Panc1 (cell line): ENCODE measurements at regions not wholly inside any gene's neighbourhood (a gene's known extent, or its start where the extent isn't known, plus 50 kb on each side); places are given as distances from the start of the nearest gene placed in this dataset.

Experiments
- ATAC-seq: fragments of 200-7000 bp; cut with Tn5 transposase; 2 replicates; pipeline ENCODE4 v1.9.1; 2020; ENCODE audit warnings: mild to moderate bottlenecking, moderate library complexity
- BruUV-seq: library from RNA; stranded (reverse); fragments of 400-500 nt; replicated peaks from 2 replicates; lab custom pipeline; 2021; lab: Mats Ljungman, UMichigan
- CTCF ChIA-PET: fragments of 300-600 bp; sonication (Branson Sonifier 250); formaldehyde crosslinking; loops from one replicate; lab custom pipeline; 2022; ENCODE audit warnings: antibody characterized with exemption; lab: Charles Lee
- POLR2A ChIA-PET: fragments of 300-600 bp; sonication (Branson Sonifier 250); formaldehyde crosslinking; loops from one replicate; lab custom pipeline; 2022; ENCODE audit warnings: antibody characterized with exemption; lab: Charles Lee
- DNase-seq: peaks from one replicate; pipeline ENCODE4 v3.0.0-alpha.2; 2010; ENCODE audit warnings: low read depth, low spot score
- H3K27ac ChIP-seq: 2 replicates; pipeline ENCODE4 v1.5.1; 2011; ENCODE audit warnings: mild to moderate bottlenecking, low read length, inconsistent platforms
- H3K27me3 ChIP-seq: fragments of 200-500 bp; sonication (Bioruptor generic); 2 replicates; pipeline ENCODE4 v1.6.0; 2014; ENCODE audit warnings: low read length, inconsistent platforms; ENCODE audit not compliant: control insufficient read depth, insufficient read depth
- H3K36me3 ChIP-seq: fragments of 200-500 bp; sonication (Bioruptor generic); 2 replicates; pipeline ENCODE4 v1.5.1; 2014; ENCODE audit warnings: inconsistent platforms, mild to moderate bottlenecking, low read length, moderate library complexity; ENCODE audit not compliant: control insufficient read depth, insufficient read depth
- H3K4me1 ChIP-seq: 2 replicates; pipeline ENCODE4 v1.5.1; 2011; ENCODE audit warnings: inconsistent platforms, mild to moderate bottlenecking, low read length, moderate library complexity; ENCODE audit not compliant: control insufficient read depth, insufficient read depth
- H3K4me3 ChIP-seq, 2 experiments: 2 replicates each; pipeline ENCODE4 v1.5.1; 2011 to 2012; ENCODE audit warnings: low read depth in 2 of 2, low read length in 2 of 2, mild to moderate bottlenecking in 2 of 2, inconsistent platforms in 1 of 2, moderate library complexity in 1 of 2
- H3K9me3 ChIP-seq: fragments of 200-500 bp; sonication (Bioruptor generic); 2 replicates; pipeline ENCODE4 v1.5.1; 2014; ENCODE audit warnings: low read depth, mild to moderate bottlenecking, inconsistent platforms, low read length, moderate library complexity; ENCODE audit not compliant: control insufficient read depth, insufficient read depth
- POLR2AphosphoS5 ChIP-seq: IDR thresholded peaks from 2 replicates; pipeline ENCODE4 v1.6.1; 2012; ENCODE audit warnings: mild to moderate bottlenecking, low read depth, low read length, moderate library complexity
- SIN3A ChIP-seq: IDR thresholded peaks from 2 replicates; pipeline ENCODE4 v1.6.1; 2012; ENCODE audit warnings: low read depth, mild to moderate bottlenecking, low read length, moderate library complexity, borderline replicate concordance; ENCODE audit not compliant: insufficient read depth
- TCF7L2 ChIP-seq: IDR thresholded peaks from 2 replicates; pipeline ENCODE4 v1.6.1; 2011; ENCODE audit warnings: mild to moderate bottlenecking, low read depth, low read length, inconsistent platforms
- in situ Hi-C: cut with HindIII; loops from 2 replicates; pipeline ENCODE4 v1.10.0; 2016; ENCODE audit warnings: low sequenced_read_pairs, low pct_unique_long_range_greater_than_20kb
- intact Hi-C: fragments of 100-400 bp; cut with micrococcal nuclease; formaldehyde crosslinking; loops from one replicate; pipeline ENCODE4 v1.10.0; 2022; ENCODE audit not compliant: unreplicated experiment
- TF ChIP-seq, protein P1 (sequence below): fragments of 450-650 bp; IDR thresholded peaks from 2 replicates; pipeline ENCODE4 v1.5.1; 2017; ENCODE audit warnings: mild to moderate bottlenecking
- TF ChIP-seq, protein P2 (sequence below), 2 experiments: IDR thresholded peaks; 2 replicates each; pipeline ENCODE4 v1.6.1; 2011 to 2012; ENCODE audit warnings: low read depth in 2 of 2, control low read depth in 1 of 2, low read length in 1 of 2, mild to moderate bottlenecking in 1 of 2, moderate library complexity in 1 of 2; ENCODE audit not compliant: insufficient read depth in 1 of 2

DNA sequence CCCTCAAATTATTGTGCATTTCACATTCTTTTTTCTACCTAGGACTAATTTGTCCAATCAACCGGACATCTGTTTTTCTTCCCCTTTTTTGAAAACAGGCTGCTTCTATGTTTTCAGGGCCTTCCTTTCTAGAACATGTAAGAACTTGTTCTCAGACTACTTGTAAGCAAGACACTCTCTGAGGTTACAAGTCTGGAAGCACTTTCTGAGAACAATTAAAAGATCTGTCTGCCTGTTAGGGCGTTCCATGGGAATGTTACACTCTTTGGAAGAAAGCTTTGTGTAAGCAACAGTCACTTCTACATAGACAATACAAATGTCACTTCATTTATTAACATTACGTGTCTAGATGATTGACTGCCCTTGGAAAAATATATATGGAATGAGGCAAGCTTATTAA, 50.9 kb upstream of the HSPB3 start:
- no peak overlapping the region for H3K27ac ChIP-seq
- ChIA-PET POLR2A (no interaction called here), CTCF (no interaction called here)
- no peak for ATAC-seq
- in situ Hi-C loops (no loop called here), intact Hi-C loops (loop anchor here (5.0 kb wide), 1 partner anchor 1447 kb away; no protein-coding TSS in a partner anchor)
- no peak for DNase-seq
- H3K4me1 ChIP-seq, result no peaks in the 10 kb centered on the region
- no peak overlapping the region for H3K4me3 ChIP-seq
- no peaks in the 10 kb centered on the region; the same call in 1 of the 2 replicates for H3K27me3 ChIP-seq
- no TSS peak for BruUV-seq
- no peaks in the 10 kb centered on the region; the same call in 1 of the 2 replicates for H3K36me3 ChIP-seq
- TF ChIP-seq, protein P1, sequence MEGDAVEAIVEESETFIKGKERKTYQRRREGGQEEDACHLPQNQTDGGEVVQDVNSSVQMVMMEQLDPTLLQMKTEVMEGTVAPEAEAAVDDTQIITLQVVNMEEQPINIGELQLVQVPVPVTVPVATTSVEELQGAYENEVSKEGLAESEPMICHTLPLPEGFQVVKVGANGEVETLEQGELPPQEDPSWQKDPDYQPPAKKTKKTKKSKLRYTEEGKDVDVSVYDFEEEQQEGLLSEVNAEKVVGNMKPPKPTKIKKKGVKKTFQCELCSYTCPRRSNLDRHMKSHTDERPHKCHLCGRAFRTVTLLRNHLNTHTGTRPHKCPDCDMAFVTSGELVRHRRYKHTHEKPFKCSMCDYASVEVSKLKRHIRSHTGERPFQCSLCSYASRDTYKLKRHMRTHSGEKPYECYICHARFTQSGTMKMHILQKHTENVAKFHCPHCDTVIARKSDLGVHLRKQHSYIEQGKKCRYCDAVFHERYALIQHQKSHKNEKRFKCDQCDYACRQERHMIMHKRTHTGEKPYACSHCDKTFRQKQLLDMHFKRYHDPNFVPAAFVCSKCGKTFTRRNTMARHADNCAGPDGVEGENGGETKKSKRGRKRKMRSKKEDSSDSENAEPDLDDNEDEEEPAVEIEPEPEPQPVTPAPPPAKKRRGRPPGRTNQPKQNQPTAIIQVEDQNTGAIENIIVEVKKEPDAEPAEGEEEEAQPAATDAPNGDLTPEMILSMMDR, result no peak
- no peak for TF ChIP-seq TCF7L2
- TF ChIP-seq, protein P2, sequence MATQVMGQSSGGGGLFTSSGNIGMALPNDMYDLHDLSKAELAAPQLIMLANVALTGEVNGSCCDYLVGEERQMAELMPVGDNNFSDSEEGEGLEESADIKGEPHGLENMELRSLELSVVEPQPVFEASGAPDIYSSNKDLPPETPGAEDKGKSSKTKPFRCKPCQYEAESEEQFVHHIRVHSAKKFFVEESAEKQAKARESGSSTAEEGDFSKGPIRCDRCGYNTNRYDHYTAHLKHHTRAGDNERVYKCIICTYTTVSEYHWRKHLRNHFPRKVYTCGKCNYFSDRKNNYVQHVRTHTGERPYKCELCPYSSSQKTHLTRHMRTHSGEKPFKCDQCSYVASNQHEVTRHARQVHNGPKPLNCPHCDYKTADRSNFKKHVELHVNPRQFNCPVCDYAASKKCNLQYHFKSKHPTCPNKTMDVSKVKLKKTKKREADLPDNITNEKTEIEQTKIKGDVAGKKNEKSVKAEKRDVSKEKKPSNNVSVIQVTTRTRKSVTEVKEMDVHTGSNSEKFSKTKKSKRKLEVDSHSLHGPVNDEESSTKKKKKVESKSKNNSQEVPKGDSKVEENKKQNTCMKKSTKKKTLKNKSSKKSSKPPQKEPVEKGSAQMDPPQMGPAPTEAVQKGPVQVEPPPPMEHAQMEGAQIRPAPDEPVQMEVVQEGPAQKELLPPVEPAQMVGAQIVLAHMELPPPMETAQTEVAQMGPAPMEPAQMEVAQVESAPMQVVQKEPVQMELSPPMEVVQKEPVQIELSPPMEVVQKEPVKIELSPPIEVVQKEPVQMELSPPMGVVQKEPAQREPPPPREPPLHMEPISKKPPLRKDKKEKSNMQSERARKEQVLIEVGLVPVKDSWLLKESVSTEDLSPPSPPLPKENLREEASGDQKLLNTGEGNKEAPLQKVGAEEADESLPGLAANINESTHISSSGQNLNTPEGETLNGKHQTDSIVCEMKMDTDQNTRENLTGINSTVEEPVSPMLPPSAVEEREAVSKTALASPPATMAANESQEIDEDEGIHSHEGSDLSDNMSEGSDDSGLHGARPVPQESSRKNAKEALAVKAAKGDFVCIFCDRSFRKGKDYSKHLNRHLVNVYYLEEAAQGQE (IDR thresholded peaks at IDR 0.05; ENCODE audit: insufficient read depth in 1 of 2, low read depth in 2 of 2, low read length in 1 of 2), result no peak
- no peak for TF ChIP-seq SIN3A
- TF ChIP-seq POLR2AphosphoS5, result no peak
- no peaks in the 10 kb centered on the region for H3K9me3 ChIP-seq

DNA sequence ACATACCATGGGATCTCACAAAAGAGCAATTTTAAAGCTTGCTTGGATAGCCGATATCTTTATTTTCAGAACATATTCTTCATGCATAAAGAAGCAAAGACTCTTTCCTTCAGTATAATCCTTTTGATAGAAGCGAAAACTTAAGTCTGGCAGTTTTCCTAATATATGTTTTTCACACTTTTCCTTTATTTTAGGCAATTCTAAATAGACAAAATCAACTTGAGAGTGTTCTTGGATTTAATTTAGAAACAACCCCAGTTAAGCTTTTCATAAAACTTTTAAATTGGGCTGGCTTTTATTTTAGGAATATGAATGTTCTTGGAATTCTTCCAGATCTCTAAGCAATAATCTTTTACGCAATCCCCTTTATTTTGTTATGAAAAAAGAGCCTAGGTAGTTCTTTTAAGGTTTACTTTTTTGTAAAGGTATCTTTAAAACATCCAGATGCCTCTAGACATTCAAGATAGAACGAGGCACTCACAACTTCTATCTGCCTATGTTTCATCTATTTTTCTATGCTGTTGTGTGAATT, 51.5 kb upstream of the HSPB3 start:
- POLR2A ChIA-PET, result interaction anchor here (0.5 kb wide), 1 partner anchor 115 kb away, joined by 8 read pairs; no protein-coding TSS in a partner anchor
- no peak for ATAC-seq
- H3K27ac ChIP-seq, result no peak overlapping the region
- no peak for DNase-seq
- no TSS peak for BruUV-seq
- no peak overlapping the region for H3K4me3 ChIP-seq
- in situ Hi-C loops (no loop called here), intact Hi-C loops (loop anchor here (5.0 kb wide), 1 partner anchor 1447 kb away; no protein-coding TSS in a partner anchor)
- H3K9me3 ChIP-seq, result no peaks in the 10 kb centered on the region
- H3K36me3 ChIP-seq, result no peaks in the 10 kb centered on the region
- no peaks in the 10 kb centered on the region; the same call in 1 of the 2 replicates for H3K27me3 ChIP-seq
- no peaks in the 10 kb centered on the region for H3K4me1 ChIP-seq
- no peak for TF ChIP-seq SIN3A
- TF ChIP-seq, protein P2 (IDR thresholded peaks at IDR 0.05; ENCODE audit: insufficient read depth in 1 of 2, low read depth in 2 of 2, low read length in 1 of 2), result no peak
- TF ChIP-seq, protein P1, result no peak
- no peak for TF ChIP-seq POLR2AphosphoS5
- no peak for TF ChIP-seq TCF7L2
- CTCF ChIA-PET, result no interaction called here
